HG03196 (cell line): ENCODE measurements at regions not wholly inside any gene's neighbourhood (a gene's known extent, or its start where the extent isn't known, plus 50 kb on each side); places are given as distances from the start of the nearest gene placed in this dataset.
"Not testable (repeated sequence)": the region's sequence is repeated elsewhere in the genome, so short reads cannot be mapped to it uniquely, and the experiment has no call there.

Experiments used
- ATAC-seq: cut with Tn5 transposase; IDR thresholded peaks from one replicate; pipeline ENCODE4 v1.9.1; 2021; ENCODE audit not compliant: unreplicated experiment

DNA sequence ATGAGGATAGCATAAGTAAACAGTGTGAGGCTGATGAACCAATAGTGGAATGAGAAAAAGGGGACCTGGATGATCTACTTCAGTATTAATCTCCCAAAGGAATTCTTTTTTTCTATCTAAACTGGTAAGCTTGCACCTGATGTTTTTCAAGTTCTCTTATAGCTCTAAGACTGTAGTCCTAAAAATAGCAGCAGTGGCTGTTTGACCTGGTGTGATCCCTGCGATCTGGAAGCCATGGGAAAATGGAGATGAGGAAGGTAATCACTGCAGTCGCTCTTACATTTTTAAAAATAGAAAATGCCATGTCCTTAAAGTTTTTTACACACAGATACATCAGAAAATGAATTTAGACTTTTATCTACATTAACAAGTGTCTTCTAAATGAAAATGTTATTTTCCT lies 926.4 kb upstream of the SLC35B3 start:
- ATAC-seq: no peak

DNA sequence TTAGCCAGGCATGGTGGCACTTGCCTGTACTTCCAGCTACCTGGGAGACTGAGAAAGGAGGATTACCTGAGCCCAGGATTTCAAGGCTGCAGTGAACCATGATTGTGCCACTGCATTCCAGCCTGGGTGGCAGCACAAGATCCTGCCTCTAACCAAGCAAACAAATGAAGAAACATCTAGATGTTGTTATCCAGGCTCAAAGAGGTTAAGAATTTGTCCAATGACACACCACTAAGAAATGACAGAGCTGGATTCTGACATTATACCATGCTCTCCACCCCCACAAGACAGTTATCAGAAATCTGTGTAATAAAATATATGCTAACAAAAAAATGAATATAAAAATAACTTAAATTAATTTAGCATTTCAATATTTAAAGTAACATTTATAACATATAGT lies 925.5 kb upstream of the SLC35B3 start:
- no peak for ATAC-seq

GRCh38 chr6:9347608-9348007 lies 912.3 kb upstream of the SLC35B3 start:
- no peak for ATAC-seq

DNA sequence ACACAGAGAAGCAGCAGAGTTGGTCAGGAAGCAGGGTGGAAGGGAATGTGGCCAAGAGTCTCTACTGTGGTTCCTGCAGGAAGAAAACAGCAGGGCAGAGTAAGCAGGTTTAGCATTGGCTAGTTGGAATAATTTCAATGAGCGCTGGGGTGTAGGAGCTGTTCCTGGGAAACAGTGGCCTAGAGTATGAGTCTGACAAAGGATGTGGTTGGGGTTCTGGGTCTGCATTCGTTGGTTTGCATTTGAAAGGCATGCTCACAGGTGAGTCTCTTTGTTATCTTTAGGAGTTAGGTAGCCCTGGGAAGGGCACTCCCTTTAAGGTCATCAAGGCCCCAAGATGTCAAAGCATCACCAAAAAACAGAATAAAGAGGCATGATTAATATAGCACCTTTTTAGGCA lies 911.6 kb upstream of the SLC35B3 start:
- ATAC-seq: no peak

DNA sequence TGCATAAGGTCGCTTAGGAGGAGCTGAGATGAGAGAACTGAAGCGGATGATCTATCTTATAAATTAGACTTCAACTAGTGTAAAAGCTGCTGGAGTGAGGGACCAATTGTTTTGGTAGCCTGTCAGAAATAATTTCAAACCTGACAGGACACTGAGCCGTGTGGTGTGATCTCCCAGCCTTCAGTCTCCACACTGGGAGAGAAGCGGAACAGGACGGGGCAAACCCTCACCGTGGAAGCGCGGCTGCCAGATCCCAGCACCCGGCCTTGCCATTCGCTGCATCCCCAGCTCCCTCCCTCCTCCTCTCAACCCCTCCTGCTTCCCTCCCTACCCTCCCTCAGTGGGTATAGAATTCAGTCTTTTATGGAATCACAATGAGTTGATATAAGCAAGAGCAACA lies 900.1 kb upstream of the SLC35B3 start:
- no peak for ATAC-seq

DNA sequence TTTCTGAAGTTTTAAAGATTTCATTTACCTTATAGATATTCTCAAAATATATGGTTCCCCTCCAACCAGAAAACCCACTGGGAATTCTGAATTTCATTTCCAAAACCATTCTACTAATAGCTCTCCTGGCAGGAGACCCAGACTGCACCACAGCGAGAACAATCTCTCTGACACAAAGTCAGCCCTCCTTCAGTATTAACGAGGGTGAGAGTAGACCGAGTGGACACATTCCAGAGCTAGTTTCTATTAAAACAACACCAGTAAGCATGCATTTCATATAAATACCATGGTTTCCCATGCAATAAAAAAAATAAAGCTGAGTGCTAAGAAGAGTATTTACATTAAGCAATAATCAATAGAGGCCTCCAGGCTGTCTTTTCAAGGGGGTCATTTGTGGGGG lies 899.6 kb upstream of the SLC35B3 start:
- ATAC-seq: no peak

GRCh38 chr6:9332241-9332780 lies 897.0 kb upstream of the SLC35B3 start:
- no peak for ATAC-seq

- ATAC-seq: no peak
Measured at GRCh38 chr6:9316831-9317230, 881.5 kb upstream of the SLC35B3 start.

GRCh38 chr6:9315966-9316650 lies 880.8 kb upstream of the SLC35B3 start:
- ATAC-seq: no peak

DNA sequence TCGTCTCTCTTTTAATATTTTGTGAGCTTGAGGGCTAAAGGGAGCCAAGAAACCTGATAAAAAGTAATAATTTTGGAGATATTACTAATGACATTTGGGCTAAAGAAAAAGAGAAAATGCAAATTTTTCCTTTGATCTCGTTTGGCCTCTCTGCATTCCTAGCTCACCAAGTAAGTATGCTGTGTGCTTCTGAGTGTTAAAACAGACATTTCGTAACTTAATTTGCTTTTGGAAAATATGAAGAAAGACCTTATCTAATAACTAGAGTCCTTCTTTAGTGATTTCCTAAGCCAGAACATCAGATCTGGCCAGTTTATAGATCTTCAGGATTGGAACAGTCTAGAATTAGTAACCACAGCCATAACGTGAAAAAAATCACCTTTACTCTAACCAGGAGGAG lies 872.9 kb upstream of the SLC35B3 start:
- no peak for ATAC-seq

DNA sequence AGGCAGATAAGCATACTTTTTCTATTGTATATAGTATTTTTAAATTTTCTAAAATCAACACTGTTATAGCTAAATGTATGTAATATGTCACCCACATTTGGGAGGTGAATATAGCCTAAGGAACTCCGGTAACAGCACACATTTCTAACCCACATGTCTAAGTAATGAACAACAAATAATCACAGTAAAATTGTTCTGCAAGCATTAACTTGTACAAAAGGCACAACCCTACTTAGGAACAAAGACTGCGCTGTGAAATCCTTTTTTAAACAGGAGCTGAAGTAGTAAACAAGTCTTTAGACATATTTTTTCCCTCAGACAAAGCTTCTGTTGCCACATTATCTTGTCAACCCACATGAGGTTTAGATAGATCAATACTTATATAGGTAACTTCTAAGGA lies 872.4 kb upstream of the SLC35B3 start:
- no peak for ATAC-seq

- no peak for ATAC-seq
Measured at GRCh38 chr6:9307187-9307586, 871.8 kb upstream of the SLC35B3 start.

- ATAC-seq: no peak
Measured at GRCh38 chr6:9295644-9296043, 860.3 kb upstream of the SLC35B3 start.

DNA sequence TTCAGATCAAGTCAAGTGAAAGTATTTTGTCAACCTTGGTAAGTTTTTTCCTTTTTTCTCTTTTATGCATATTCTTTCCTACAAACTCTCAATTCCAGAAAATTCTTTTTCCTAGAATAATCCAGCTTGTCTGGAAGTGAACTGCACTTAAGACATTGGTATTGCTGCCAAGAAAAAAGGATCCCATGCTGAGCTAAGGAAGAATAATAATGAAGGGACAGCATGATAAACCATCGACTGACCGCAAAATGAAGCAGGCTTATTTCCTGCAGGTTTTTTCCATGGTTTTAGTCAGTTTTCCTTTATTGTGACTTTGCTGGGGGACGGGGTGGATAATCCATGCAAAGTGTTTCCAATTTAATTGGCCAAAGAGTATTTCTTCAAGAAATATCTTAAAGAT lies 857.6 kb upstream of the SLC35B3 start:
- no peak for ATAC-seq

DNA sequence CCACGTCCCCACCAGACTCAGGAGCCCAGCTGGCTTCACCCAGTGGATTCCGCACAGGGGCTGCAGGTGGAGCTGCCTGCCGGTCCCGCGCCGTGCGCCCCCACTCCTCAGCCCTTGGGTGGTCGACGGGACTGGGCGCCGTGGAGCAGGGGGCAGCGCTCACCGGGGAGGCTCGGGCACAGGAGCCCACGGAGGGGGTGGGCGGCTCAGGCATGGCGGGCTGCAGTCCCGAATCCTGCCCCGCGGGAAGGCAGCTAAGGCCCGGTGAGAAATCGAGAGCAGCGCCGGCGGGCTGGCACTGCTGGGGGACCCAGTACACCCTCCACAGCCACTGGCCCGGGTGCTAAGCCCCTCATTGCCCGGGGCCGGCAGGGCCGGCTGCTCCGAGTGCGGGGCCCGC lies 855.0 kb upstream of the SLC35B3 start:
- ATAC-seq: not testable (repeated sequence)

DNA sequence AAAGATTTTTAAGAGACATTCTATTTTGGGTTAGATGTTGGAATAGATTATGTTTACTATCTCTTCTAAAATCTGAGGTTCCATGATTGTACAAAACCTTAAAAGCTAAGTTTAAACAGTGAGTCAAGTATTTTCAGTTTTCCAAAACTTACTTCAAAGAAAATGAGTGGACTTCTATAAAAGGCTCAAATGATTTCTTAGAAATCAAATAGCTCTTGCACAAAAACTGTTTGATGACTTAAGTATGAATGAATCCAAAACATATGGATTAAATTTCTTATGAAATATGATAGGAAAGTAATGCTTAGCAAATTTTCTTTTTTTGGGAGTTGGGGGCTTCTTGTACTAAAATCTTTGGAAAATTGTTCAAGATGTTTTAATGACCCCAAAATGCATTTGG lies 837.3 kb upstream of the SLC35B3 start:
- ATAC-seq: no peak

DNA sequence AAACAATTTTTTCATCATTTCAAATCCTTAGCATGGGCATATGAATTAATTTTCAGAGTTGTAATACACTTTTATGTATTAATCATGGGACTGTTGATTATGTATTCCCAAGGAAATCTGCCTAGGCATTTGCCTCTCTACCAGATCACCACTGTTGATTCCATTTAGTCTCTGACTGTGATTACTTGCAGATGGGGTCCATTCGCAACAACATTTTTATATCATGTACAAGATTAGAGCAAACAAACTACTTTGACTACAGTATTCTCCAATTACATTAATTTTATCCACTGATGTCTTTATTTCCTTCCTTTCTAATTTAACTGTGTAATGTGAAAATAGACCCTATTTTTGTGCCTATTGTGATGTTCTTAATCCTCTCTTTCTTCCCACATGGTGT lies 831.4 kb upstream of the SLC35B3 start:
- no peak for ATAC-seq

DNA sequence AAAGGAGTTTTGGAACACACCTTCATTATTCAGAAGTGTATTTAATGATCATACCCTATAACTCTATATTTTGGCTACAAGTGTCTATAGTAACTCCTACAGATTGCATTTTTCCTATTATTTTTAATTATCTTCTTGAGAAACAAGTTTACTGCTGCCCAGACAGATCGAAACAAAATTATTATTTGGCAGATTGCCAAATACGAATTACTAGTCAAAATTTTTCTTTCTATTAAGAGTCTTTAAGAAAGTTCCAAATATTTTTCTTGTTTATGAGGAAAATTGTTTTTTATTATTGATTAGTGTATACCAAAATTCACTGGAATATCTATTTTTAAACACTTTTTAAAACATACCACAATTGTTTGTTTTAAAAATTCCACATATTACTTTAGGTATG lies 821.9 kb upstream of the SLC35B3 start:
- no peak for ATAC-seq

GRCh38 chr6:9254251-9254650 lies 818.9 kb upstream of the SLC35B3 start:
- no peak for ATAC-seq

GRCh38 chr6:9252799-9253198 lies 817.5 kb upstream of the SLC35B3 start:
- ATAC-seq: no peak

DNA sequence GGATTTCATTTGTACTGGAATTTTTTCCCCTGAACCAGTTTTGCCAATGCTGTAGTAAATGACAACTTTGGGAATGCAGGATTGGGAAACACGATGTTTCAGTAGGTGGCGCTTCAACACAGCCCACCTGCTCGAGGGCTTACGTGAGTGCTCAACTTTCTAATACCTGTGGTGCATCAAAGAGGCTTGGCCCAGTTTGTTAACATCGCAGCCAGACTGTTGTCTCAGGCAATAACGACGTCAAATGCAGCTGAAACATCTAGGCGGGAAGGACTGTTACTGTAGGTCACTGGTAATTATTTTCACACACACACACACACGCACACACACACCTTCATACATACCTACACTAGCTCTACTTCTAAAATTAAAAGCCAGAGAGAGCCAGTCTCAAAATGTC lies 815.5 kb upstream of the SLC35B3 start:
- no peak for ATAC-seq

DNA sequence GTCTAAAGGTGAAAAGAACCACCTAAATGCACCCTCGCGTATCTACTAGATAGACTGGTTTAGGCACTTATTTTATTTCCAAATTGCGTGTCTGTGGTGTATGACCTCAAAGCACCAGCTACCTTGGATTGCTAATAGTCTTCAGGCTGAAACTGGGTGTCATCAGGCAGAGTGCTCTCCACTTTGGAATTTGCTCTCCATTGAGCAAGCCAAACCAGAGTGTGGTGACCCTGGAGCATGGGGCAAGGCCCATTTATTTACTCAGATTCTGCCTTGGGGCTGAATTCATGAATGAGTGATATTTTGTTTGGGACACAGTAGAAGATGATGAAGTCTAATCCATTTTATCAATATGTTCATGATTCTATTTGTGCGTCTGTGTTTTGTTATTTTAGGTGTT lies 812.8 kb upstream of the SLC35B3 start:
- ATAC-seq: no peak

- no peak for ATAC-seq
Measured at GRCh38 chr6:9240861-9241260, 805.5 kb upstream of the SLC35B3 start.
